Right lobe of liver (tissue), 4 donors: ENCODE measurements at regions not wholly inside any gene's neighbourhood (a gene's known extent, or its start where the extent isn't known, plus 50 kb on each side); places are given as distances from the start of the nearest gene placed in this dataset.

ENCODE experiments used
- CTCF ChIP-seq, 4 donors: fragments of 200-600 bp in 3 of 4; fragments of 450-650 bp in 1 of 4; IDR thresholded peaks; one replicate each; pipeline versions ENCODE4 v1.5.1 to v1.8.0; 2016 to 2022; ENCODE audit warnings: antibody characterized with exemption in 4 of 4, mild to moderate bottlenecking in 2 of 4
- POLR2A ChIP-seq: fragments of 450-650 bp; IDR thresholded peaks from one replicate; pipeline ENCODE4 v1.6.1; 2017; ENCODE audit warnings: antibody characterized with exemption, mild to moderate bottlenecking
- donor health status: DM: no; HTN: no; CAD: no.
- donor health status: DM: no; HTN: no; CAD: no.
- donor health status: DM: no; HTN: yes; CAD: no.

- TF ChIP-seq POLR2A (no peak), CTCF (IDR thresholded peaks at IDR 0.05) (no peak)
Measured at GRCh38 chr9:22740781-22741180, 294.2 kb downstream of the DMRTA1 start.
